ENCODE measurements at regions not wholly inside any gene's neighbourhood (a gene's known extent, or its start where the extent isn't known, plus 50 kb on each side); places are given as distances from the start of the nearest gene placed in this dataset.

- TF ChIP-seq CTCF (IDR thresholded peaks at IDR 0.05; ENCODE audit: low read depth, low read length) (no peak), EZH2phosphoT487 (IDR thresholded peaks at IDR 0.05; ENCODE audit: low read depth) (no peak)
These were observed 60.9 kb upstream of the PSMA6 start for GRCh38 chr14:35231207-35231760.

Data from OCI-LY3 (cell line).